Activated naive CD4-positive, alpha-beta T cell treated with anti-CD3 and anti-CD28 coated beads, Interleukin-2, amount 10 ng/mL, durations not matched to agents 7 days and 5 days (primary cell): ENCODE measurements at regions not wholly inside any gene's neighbourhood (a gene's known extent, or its start where the extent isn't known, plus 50 kb on each side); places are given as distances from the start of the nearest gene placed in this dataset.
A peak's percentile ranks its signal among the peaks of the same experiment; 100 is the strongest.

Experiments
- CTCF ChIA-PET: fragments of 350-600 bp; sonication (Branson Sonifier 250); formaldehyde crosslinking; loops from one replicate; lab custom pipeline; 2021; ENCODE audit warnings: antibody characterized with exemption; lab: Charles Lee
- DNase-seq: peaks from one replicate; pipeline ENCODE4 v3.0.0-alpha.2; 2020
- H3K27ac Mint-ChIP-seq: one replicate; pipeline ENCODE4 v1.8.0; 2021; ENCODE audit warnings: mild to moderate bottlenecking, moderate library complexity, mixed read lengths
- H3K27me3 Mint-ChIP-seq: one replicate; pipeline ENCODE4 v1.8.0; 2021; ENCODE audit warnings: mild to moderate bottlenecking, mixed read lengths
- H3K36me3 Mint-ChIP-seq: one replicate; pipeline ENCODE4 v1.8.0; 2021; ENCODE audit warnings: mixed read lengths
- H3K4me1 Mint-ChIP-seq: one replicate; pipeline ENCODE4 v1.8.0; 2021; ENCODE audit warnings: mixed read lengths
- H3K4me3 Mint-ChIP-seq: one replicate; pipeline ENCODE4 v1.8.0; 2021; ENCODE audit warnings: mild to moderate bottlenecking, moderate library complexity, mixed read lengths
- H3K9me3 Mint-ChIP-seq: one replicate; pipeline ENCODE4 v1.8.0; 2021; ENCODE audit warnings: mixed read lengths

DNA sequence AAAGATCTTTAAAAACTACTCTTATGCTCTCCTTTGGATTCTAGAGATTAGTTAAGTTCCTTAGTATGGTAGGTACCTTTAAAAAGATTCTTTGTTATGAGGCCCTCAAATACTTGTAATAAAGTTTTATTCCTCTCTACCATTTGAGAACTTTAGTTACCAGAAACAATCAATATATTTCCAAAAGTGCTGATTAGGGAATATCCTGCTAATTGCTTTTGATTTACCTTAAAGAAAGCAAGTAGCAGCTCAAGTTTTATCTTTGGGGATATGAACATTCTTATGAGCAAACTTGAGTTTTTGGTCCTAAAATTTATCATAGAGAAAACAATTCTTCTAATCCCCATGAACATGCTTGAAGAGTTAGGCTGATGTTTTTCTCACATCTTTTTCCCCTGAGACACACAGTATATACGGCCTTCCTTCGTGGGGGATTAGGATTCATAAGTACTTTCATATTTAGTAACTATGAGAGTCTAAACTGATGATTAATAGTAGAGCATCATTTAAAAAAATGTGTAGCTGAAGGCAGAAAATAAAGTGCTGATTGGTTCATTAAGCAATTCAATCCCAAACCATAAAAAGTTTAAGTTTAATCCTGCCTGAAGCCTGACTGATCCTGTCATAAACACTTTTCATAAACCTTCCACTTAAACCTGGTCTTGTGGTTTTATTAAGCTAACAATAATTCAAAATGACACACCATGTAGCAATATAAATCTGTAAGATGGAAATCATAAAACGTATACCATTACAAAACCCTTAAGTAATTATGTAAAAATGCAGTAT, 380.5 kb upstream of the FBXO33 start:
- H3K36me3 Mint-ChIP-seq, result no peaks in the 10 kb centered on the region
- CTCF ChIA-PET, result no interaction called here
- no peaks in the 10 kb centered on the region for H3K4me1 Mint-ChIP-seq
- DNase-seq, result no peak
- no peaks in the 10 kb centered on the region for H3K9me3 Mint-ChIP-seq
- no peaks in the 10 kb centered on the region for H3K27me3 Mint-ChIP-seq
- H3K27ac Mint-ChIP-seq, result no peak overlapping the region
- no peak overlapping the region for H3K4me3 Mint-ChIP-seq

DNA sequence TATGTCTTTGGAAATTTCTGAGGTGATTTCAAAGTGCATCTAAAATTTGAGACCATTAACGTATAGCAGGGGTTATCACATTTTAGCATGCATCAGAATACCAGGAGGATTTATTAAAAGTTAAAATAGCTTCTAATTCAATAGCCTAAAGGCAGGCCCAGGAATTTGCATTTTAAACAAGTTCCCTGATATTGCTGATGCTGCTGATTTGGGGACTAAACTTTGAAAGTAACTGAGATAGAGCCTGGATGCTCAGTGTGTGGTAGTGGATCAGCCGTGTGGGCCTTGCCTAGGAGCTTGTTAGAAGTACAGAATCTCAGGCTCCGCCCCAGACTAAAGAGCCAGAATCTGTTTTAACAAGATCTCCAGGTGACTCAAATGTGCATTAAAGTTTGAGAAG, 375.0 kb upstream of the FBXO33 start:
- Mint-ChIP-seq H3K27me3 (no peaks in the 10 kb centered on the region), H3K4me3 (no peak overlapping the region), H3K4me1 (no peaks in the 10 kb centered on the region), H3K36me3 (no peaks in the 10 kb centered on the region), H3K27ac (no peak overlapping the region), H3K9me3 (no peaks in the 10 kb centered on the region)
- CTCF ChIA-PET, result no interaction called here
- DNase-seq, result no peak

DNA sequence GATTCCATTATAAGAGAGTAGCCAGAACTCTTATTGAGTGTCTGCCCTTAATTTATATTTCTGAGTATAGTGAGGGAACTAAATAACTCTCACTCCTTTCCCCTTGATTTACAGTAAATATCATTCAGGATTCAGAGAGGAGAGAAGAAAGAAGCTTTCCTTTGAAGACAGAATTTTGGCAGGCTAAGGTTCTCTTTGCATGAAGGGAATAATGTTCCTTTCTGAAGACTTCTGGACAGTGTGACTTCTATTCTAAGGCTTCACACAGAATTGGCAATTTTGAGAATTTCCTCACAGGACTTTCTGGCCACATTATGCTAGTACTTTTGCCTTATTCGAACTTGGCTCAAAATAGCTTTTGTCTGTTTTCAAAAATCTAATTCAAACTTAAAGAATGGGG, 352.2 kb upstream of the FBXO33 start:
- Mint-ChIP-seq H3K4me1 (no peaks in the 10 kb centered on the region), H3K4me3 (no peak overlapping the region), H3K27me3 (no peaks in the 10 kb centered on the region), H3K27ac (no peak overlapping the region), H3K36me3 (no peaks in the 10 kb centered on the region), H3K9me3 (peaks cover 3% of the 10 kb centered on the region)
- CTCF ChIA-PET, result no interaction called here
- no peak for DNase-seq

DNA sequence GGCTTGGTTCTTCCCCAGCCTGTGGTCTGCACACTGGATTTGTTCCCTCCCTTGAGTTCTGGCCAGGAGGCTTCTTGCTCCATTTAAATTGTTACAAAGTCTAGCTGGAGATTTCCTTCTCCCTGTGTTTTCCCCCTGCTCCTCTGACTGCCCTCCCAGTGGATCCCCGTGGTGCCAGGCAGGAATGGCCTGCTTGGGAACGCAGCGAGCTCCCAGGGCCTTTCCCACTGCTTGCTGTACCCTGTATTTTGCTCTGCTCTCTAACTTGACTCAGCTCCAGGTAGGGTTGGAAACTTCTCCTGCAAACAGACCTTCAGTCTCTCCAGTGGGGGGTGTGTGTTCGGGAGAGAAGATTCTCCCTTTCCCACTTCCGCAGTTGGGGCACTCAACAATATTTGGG, 349.2 kb upstream of the FBXO33 start:
- CTCF ChIA-PET, result no interaction called here
- H3K27ac Mint-ChIP-seq, result no peak overlapping the region

DNA sequence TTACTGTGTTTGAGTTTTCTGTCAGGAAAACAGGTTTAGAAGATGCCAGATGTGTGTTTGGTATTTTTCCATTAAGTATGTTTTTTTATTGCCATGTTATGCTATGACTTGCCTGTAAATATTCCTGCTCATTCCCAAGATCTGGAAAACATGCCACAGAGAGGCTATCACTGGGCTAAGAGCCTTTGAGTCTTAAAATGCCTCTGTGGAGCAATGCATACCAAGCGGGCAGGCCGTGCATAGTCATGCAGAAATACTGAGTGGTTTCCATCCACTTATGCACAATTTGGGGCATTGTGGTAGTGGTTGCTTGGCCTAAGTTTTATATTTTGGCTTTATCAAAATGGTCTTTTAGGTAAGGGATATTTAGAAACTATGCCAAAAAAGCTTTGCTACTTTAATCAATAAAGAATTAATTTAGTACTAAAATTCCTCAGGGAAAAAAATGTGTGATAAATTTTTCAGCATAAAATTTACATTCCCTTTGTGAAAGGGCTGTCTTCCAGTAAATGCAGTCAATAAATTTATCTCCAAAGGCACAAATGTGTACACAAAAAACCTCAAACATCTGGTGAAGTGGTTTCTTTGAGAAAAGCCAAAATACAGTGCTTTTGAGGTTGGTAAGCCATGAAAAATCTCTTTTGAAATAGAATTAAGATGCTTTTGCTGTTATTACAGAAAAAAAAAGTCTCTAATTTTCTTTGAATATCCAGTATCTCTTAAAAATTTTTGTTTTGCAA, 341.3 kb upstream of the FBXO33 start:
- Mint-ChIP-seq H3K4me3 (no peak overlapping the region), H3K9me3 (no peaks in the 10 kb centered on the region), H3K36me3 (no peaks in the 10 kb centered on the region), H3K4me1 (no peaks in the 10 kb centered on the region), H3K27ac (no peak overlapping the region), H3K27me3 (no peaks in the 10 kb centered on the region)
- CTCF ChIA-PET, result no interaction called here
- DNase-seq, result no peak

More for the DNA sequence above, 349.2 kb upstream of the FBXO33 start:
- H3K4me1 Mint-ChIP-seq, result no peaks in the 10 kb centered on the region
- no peak overlapping the region for H3K4me3 Mint-ChIP-seq
- H3K36me3 Mint-ChIP-seq, result no peaks in the 10 kb centered on the region
- no peaks in the 10 kb centered on the region for H3K27me3 Mint-ChIP-seq
- no peak for DNase-seq
- H3K9me3 Mint-ChIP-seq, result peaks cover 3% of the 10 kb centered on the region

DNA sequence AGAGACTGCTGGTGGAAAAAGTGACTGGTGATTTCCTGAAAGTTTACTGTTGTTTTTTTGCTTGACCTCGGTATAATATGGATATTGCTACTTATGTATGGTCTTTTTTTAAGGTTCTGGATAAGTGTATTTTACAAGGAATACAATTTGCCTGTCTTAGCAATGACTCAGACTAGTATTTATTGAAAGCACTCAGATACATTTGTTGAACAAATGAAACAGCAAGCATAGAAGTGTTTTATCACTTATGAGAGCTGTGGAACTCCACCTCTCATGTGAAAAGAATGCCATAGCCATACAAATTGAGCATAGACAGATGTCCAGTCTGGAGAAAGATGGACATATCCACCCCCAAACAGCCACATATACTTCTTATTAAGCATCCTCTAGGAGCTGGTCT, 340.4 kb upstream of the FBXO33 start:
- DNase-seq, result no peak
- Mint-ChIP-seq H3K27me3 (no peaks in the 10 kb centered on the region), H3K4me1 (no peaks in the 10 kb centered on the region), H3K27ac (no peak overlapping the region), H3K4me3 (no peak overlapping the region), H3K9me3 (no peaks in the 10 kb centered on the region), H3K36me3 (no peaks in the 10 kb centered on the region)
- CTCF ChIA-PET, result interaction anchor here (0.6 kb wide), 1 partner anchor 10 kb away, joined by 3 read pairs; no protein-coding TSS in a partner anchor

DNA sequence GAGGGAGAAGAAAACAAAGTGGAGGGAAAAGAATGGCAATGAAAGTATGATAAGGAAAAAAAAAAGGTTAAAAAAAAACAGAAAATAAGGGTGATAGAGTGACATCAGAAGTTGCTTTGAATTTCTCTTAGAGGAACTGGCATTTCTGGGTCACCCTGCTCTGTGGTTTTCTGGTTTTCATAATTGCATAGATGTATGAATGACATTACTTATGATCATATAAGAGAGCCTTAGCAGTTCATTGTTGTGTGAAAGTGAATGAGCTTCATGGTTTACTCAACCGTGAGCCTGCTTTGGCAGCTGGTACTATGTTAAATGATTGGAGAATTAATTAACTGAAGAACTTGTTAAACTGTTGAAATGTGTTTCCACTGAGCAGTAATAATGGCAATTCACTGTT, 336.4 kb upstream of the FBXO33 start:
- no peaks in the 10 kb centered on the region for H3K36me3 Mint-ChIP-seq
- H3K4me3 Mint-ChIP-seq, result no peak overlapping the region
- no peaks in the 10 kb centered on the region for H3K9me3 Mint-ChIP-seq
- DNase-seq, result no peak
- CTCF ChIA-PET, result no interaction called here
- no peaks in the 10 kb centered on the region for H3K4me1 Mint-ChIP-seq
- H3K27ac Mint-ChIP-seq, result no peak overlapping the region
- H3K27me3 Mint-ChIP-seq, result no peaks in the 10 kb centered on the region

DNA sequence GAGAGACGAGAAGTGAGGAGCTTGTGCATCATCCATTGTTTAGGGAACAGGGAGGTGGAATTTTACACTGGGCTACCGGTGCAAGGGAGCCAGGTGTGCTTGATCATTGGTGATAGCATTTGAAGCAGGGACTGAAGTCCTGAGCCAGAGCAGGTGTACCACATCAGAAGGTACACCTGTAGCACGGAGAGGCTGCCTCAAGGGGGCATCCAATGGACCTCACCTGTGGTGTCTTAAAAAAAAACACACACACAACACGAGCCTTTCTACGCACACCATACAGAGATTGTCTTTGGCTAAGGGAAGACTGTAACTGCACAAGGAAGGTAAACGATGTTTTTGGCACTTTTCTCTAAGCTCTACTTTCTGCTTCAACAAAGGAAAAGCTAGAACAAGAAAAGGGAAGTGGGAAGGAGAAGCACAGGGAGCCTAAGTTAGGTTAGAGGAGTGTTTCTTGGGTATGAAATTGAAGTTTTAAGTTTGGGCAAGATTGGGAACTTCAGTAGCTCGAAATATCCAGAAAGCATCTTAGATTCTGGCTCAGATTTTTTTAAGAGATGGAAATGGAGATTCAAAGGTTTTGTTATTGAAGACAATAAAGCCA, 334.3 kb upstream of the FBXO33 start:
- Mint-ChIP-seq H3K27me3 (no peaks in the 10 kb centered on the region), H3K4me3 (no peak overlapping the region), H3K27ac (no peak overlapping the region), H3K4me1 (peaks cover 10% of the 10 kb centered on the region), H3K36me3 (no peaks in the 10 kb centered on the region), H3K9me3 (no peaks in the 10 kb centered on the region)
- DNase-seq, result no peak
- CTCF ChIA-PET, result no interaction called here

DNA sequence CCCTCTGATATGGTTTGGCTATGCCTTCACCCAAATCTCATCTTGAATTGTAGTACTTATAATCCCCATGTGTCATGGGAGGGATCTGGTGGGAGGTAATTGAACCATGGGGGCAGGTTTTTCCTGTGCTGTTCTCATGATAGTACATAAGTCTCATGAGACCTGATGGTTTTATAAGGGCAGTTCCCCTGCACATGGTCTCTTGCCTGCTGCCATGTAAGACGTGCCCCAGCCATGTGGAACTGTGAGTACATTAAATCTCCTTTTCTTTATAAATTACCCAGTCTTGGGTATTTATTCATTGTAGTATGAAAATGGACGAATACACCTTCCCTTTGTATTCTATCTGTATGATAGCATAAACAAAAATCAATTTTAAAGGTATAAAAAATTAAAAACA, 333.4 kb upstream of the FBXO33 start:
- no peak for DNase-seq
- Mint-ChIP-seq H3K27ac (no peak overlapping the region), H3K27me3 (no peaks in the 10 kb centered on the region), H3K36me3 (no peaks in the 10 kb centered on the region), H3K4me3 (no peak overlapping the region), H3K9me3 (no peaks in the 10 kb centered on the region), H3K4me1 (peaks cover 10% of the 10 kb centered on the region)
- CTCF ChIA-PET, result no interaction called here

DNA sequence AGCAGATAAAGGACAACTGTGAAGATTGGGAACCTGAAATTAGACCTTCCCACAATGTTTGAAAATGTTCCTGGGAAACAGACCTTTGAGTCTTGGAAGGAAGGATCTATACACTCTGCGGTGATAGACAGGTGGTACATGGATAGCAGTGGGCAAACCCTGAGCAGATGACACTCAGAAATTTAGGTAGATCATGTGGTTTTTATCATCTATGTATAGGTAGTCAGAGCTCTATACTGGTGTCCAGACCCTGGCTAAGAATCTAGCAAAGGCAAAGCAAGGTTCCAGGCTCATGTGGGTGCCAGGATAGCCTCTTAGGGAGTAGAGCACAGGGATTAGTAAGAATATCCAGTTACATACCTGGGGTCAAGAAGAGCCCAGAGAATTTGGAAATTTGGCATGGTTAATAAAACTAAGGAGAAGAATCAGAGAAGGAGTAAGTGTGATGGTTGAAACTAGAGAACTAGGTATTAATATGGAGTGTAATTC, 331.2 kb upstream of the FBXO33 start:
- no peaks in the 10 kb centered on the region for H3K36me3 Mint-ChIP-seq
- H3K27me3 Mint-ChIP-seq, result no peaks in the 10 kb centered on the region
- peaks cover 10% of the 10 kb centered on the region for H3K4me1 Mint-ChIP-seq
- CTCF ChIA-PET, result no interaction called here
- no peak for DNase-seq
- H3K27ac Mint-ChIP-seq, result no peak overlapping the region
- H3K4me3 Mint-ChIP-seq, result no peak overlapping the region
- no peaks in the 10 kb centered on the region for H3K9me3 Mint-ChIP-seq

DNA sequence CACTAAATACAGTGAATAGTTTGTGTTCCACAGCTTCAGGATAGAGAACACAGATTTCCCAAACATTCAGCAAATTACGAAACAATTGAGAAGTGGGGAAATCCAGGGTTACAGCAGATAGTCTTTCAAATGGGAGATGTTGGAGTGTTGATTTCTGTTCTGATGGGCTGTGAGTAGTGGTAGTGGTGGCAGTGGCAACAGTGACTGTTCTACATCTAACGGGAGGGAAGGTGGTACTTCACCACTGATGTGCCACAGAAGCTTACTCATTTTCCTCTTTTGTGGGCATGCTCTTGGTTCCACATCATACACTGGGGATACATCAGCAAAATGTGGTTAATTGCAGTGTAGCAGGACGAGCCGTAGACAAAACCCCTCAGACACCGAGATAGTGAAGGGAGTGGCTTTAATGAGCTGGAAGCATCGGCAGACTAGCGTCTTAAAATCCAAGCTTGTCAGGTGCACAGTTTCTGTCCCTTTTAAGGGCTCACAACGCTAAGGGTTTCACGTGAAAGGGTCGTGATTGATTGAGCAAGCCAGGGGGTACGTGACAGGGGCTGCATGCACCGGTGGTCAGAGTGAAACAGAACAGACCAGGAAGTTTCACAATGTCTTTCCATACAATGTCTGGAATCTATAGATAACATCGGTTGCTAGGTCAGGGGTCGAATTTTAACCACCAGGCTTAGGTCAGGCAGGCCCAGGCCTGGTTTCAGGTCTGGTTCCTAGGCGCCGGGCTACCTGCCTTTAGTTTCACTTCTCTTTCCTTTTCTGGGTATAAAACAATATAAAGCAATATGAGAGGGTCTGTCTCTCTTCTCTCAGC, 330.6 kb upstream of the FBXO33 start:
- H3K27me3 Mint-ChIP-seq, result no peaks in the 10 kb centered on the region
- peaks cover 10% of the 10 kb centered on the region for H3K4me1 Mint-ChIP-seq
- peak overlapping the region; percentile 7 for H3K27ac Mint-ChIP-seq
- H3K9me3 Mint-ChIP-seq, result no peaks in the 10 kb centered on the region
- peak overlapping the region; percentile 24 for H3K4me3 Mint-ChIP-seq
- CTCF ChIA-PET, result no interaction called here
- no peaks in the 10 kb centered on the region for H3K36me3 Mint-ChIP-seq
- DNase-seq, result no peak

DNA sequence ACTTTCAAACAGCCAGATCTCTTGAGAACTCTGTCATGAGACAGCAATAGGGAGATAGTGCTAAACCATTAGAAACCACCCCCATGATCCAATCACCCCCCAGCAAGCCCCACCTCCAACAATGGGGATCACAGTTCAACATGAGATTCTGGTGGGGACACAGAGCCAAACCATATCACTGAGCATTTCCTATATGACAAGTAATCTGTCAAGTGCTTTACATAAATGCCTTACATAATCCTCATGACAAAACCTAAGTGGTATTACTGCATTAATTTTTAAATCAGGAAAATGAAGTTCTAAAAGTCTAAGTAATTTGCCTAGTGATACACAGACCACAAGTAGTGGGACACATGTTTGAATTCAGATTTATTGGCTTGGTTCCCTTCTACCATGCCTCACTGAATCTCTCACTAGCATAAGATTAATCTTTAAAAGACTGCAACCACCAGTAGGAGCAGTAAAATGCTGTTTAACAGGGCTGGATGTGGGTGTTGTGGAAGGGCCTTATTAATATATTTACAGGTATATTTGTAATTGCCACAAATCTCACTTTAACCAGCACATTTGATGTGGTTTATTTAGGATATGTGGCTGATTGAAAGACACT, 323.1 kb upstream of the FBXO33 start:
- Mint-ChIP-seq H3K27ac (no peak overlapping the region), H3K36me3 (no peaks in the 10 kb centered on the region), H3K9me3 (no peaks in the 10 kb centered on the region), H3K4me3 (no peak overlapping the region), H3K4me1 (no peaks in the 10 kb centered on the region), H3K27me3 (no peaks in the 10 kb centered on the region)
- CTCF ChIA-PET, result no interaction called here
- no peak for DNase-seq

DNA sequence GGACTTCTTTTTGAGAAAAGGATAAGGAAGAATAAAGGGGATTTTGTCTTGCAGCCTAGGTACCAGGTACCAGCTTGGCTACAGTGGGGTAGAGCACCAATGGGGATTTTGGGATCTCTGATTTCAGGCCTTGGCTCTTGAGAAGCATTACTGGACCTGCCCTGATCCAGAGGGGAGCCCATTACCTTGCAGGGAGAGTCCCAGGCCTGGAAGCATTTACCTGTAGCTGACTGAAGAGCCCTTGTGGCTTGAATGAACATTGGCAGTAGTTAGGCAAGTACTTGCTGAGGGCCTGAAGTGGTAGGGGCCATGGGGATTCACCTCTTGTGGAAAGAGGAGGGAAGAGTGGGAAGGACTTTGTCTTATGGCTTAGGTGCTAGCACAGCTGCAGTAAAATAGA, 308.2 kb upstream of the FBXO33 start:
- H3K27me3 Mint-ChIP-seq, result no peaks in the 10 kb centered on the region
- no peak overlapping the region for H3K27ac Mint-ChIP-seq
- no peaks in the 10 kb centered on the region for H3K9me3 Mint-ChIP-seq
- no peaks in the 10 kb centered on the region for H3K4me1 Mint-ChIP-seq
- H3K36me3 Mint-ChIP-seq, result no peaks in the 10 kb centered on the region
- CTCF ChIA-PET, result no interaction called here
- DNase-seq, result no peak
- H3K4me3 Mint-ChIP-seq, result no peak overlapping the region

DNA sequence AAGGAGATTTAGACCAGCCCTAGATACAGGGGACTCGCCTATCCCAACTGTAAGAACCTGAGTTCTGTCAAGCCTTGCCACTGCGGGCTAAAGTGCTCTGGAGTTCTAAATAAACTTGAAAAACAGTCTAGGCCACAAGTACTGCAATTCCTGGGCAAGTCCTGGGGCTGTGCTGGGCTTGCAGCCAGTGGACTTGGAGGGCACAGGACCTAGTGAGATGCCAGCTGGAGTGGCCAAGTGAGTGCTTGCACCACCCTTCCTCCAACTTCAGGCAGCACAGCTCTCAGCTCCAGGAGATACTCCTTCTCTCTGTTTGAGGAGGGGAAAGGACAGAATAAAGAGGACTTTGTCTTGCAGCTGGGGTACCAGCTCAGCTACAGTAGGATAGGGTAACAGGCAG, 307.6 kb upstream of the FBXO33 start:
- Mint-ChIP-seq H3K27me3 (no peaks in the 10 kb centered on the region), H3K27ac (no peak overlapping the region), H3K4me1 (no peaks in the 10 kb centered on the region), H3K4me3 (no peak overlapping the region), H3K36me3 (no peaks in the 10 kb centered on the region), H3K9me3 (no peaks in the 10 kb centered on the region)
- DNase-seq, result no peak
- CTCF ChIA-PET, result no interaction called here
